Fibroblast of pulmonary artery (primary cell): ENCODE measurements at regions not wholly inside any gene's neighbourhood (a gene's known extent, or its start where the extent isn't known, plus 50 kb on each side); places are given as distances from the start of the nearest gene placed in this dataset.

ENCODE experiments used
- DNase-seq: peaks from one replicate; pipeline ENCODE4 v3.0.0-alpha.2; 2010; ENCODE audit warnings: low read depth
- H3K4me3 ChIP-seq: replicated peaks from 2 replicates; pipeline ENCODE4 v1.5.1; 2011; ENCODE audit warnings: low read depth, mild to moderate bottlenecking, control low read depth, low read length, moderate library complexity
- CTCF ChIP-seq: IDR thresholded peaks from 2 replicates; pipeline ENCODE4 v1.5.1; 2011; ENCODE audit warnings: mild to moderate bottlenecking, control low read depth, low read length, inconsistent platforms; ENCODE audit errors: missing control alignments

GRCh38 chr22:47601666-47602065, 839.2 kb downstream of the TBC1D22A start:
- no peak overlapping the region for H3K4me3 ChIP-seq
- no peak for DNase-seq
- no peak for TF ChIP-seq CTCF

GRCh38 chr22:47600791-47601625, 838.6 kb downstream of the TBC1D22A start:
- TF ChIP-seq CTCF: no peak
- no peak for DNase-seq
- no peak overlapping the region for H3K4me3 ChIP-seq

GRCh38 chr22:47600281-47600680, 837.8 kb downstream of the TBC1D22A start:
- no peak for DNase-seq
- H3K4me3 ChIP-seq: no peak overlapping the region
- TF ChIP-seq CTCF: no peak

- TF ChIP-seq CTCF: no peak
Observed at GRCh38 chr22:47599753-47600152, 837.3 kb downstream of the TBC1D22A start.

GRCh38 chr22:47598864-47599263, 836.4 kb downstream of the TBC1D22A start:
- DNase-seq: no peak
- no peak overlapping the region for H3K4me3 ChIP-seq
- TF ChIP-seq CTCF: no peak

More at GRCh38 chr22:47599753-47600152, 837.3 kb downstream of the TBC1D22A start:
- no peak for DNase-seq
- H3K4me3 ChIP-seq: no peak overlapping the region

DNA sequence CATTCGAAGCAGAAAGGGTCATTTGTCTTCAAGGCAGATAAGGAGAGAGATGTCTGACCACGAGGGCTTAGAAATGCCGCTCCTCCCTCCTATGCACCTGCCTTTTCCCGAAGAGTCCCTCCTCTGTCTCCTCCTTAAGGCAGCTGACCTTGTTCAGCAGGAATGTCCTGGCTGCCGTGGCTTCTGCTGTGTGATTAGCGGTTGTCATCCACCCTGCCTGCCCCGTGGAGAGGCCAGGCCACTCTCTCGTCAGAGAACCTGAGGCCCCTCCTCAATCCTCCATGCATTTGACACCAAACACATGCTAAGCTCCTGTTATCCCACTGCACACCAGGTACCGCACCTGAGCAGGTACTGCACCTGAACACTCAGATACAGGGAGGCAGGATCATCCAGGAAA, 834.6 kb downstream of the TBC1D22A start:
- H3K4me3 ChIP-seq: no peak overlapping the region
- TF ChIP-seq CTCF: no peak
- DNase-seq: no peak
